GM18508 (cell line): ENCODE measurements at regions not wholly inside any gene's neighbourhood (a gene's known extent, or its start where the extent isn't known, plus 50 kb on each side); places are given as distances from the start of the nearest gene placed in this dataset.
"Not testable (repeated sequence)": the region's sequence is repeated elsewhere in the genome, so short reads cannot be mapped to it uniquely, and the experiment has no call there.

Source experiments
- ATAC-seq: cut with Tn5 transposase; IDR thresholded peaks from one replicate; pipeline ENCODE4 v1.9.1; 2021; ENCODE audit warnings: moderate number of reproducible peaks; ENCODE audit not compliant: insufficient read depth, unreplicated experiment

- not testable (repeated sequence) for ATAC-seq
Observed at GRCh38 chr4:73671348-73671747, 51.1 kb upstream of the RASSF6 start.

- ATAC-seq: no peak
Observed at GRCh38 chr4:73673286-73673685, 53.0 kb upstream of the RASSF6 start.

- ATAC-seq: no peak
Observed at GRCh38 chr4:73674451-73674919, 54.2 kb upstream of the RASSF6 start.

GRCh38 chr4:73675623-73676022 is 55.4 kb upstream of the RASSF6 start:
- ATAC-seq: no peak

- ATAC-seq: no peak
Observed at GRCh38 chr4:73676136-73676535, 55.9 kb upstream of the RASSF6 start.

- ATAC-seq: peak; percentile 85
Observed at GRCh38 chr4:73676861-73677323, 56.7 kb upstream of the RASSF6 start.

- ATAC-seq: no peak
Observed at GRCh38 chr4:73679836-73680235, 59.6 kb upstream of the RASSF6 start.

GRCh38 chr4:73681776-73682175 is 58.6 kb upstream of the CXCL8 start:
- ATAC-seq: no peak

GRCh38 chr4:73682508-73682907 is 57.9 kb upstream of the CXCL8 start:
- ATAC-seq: no peak

- ATAC-seq: no peak
Observed at GRCh38 chr4:73683033-73683432, 57.3 kb upstream of the CXCL8 start.

- no peak for ATAC-seq
Observed at GRCh38 chr4:73683456-73683855, 56.9 kb upstream of the CXCL8 start.

- no peak for ATAC-seq
Observed at GRCh38 chr4:73684097-73684496, 56.3 kb upstream of the CXCL8 start.

GRCh38 chr4:73685052-73685451 is 55.3 kb upstream of the CXCL8 start:
- ATAC-seq: no peak

GRCh38 chr4:73687421-73687820 is 52.9 kb upstream of the CXCL8 start:
- ATAC-seq: no peak

- ATAC-seq: no peak
Observed at GRCh38 chr4:73690051-73690738, 50.2 kb upstream of the CXCL8 start.
